NOMO-1 treated with DMSO at 0.1 percent for 48 hours (cell line): ENCODE measurements at regions not wholly inside any gene's neighbourhood (a gene's known extent, or its start where the extent isn't known, plus 50 kb on each side); places are given as distances from the start of the nearest gene placed in this dataset.
"Not testable (repeated sequence)": the region's sequence is repeated elsewhere in the genome, so short reads cannot be mapped to it uniquely, and the experiment has no call there.

Experiments used
- DNase-seq: peaks from one replicate; lab custom pipeline; 2025; ENCODE audit not compliant: unreplicated experiment; lab: John Stamatoyannopoulos, UW

- DNase-seq, result no peak
Measured at GRCh38 chr6:112923940-112924587, 576.9 kb downstream of the RFPL4B start.

GRCh38 chr6:112925702-112926101, 578.6 kb downstream of the RFPL4B start:
- no peak for DNase-seq

GRCh38 chr6:112927641-112928320, 580.7 kb downstream of the RFPL4B start:
- no peak for DNase-seq

- no peak for DNase-seq
Measured at GRCh38 chr6:112929641-112930040, 582.5 kb downstream of the RFPL4B start.

- DNase-seq, result no peak
Measured at GRCh38 chr6:112931832-112932231, 584.7 kb downstream of the RFPL4B start.

- DNase-seq, result no peak
Measured at GRCh38 chr6:112933947-112934346, 586.8 kb downstream of the RFPL4B start.

GRCh38 chr6:112934433-112935327, 587.5 kb downstream of the RFPL4B start:
- no peak for DNase-seq

- no peak for DNase-seq
Measured at GRCh38 chr6:112935402-112936078, 588.4 kb downstream of the RFPL4B start.

- DNase-seq, result no peak
Measured at GRCh38 chr6:112936079-112936472, 588.9 kb downstream of the RFPL4B start.

- no peak for DNase-seq
Measured at GRCh38 chr6:112936504-112936903, 589.4 kb downstream of the RFPL4B start.

- not testable (repeated sequence) for DNase-seq
Measured at GRCh38 chr6:112937690-112938089, 590.6 kb downstream of the RFPL4B start.

GRCh38 chr6:112938650-112939049, 591.5 kb downstream of the RFPL4B start:
- DNase-seq, result no peak

GRCh38 chr6:112939563-112939962, 592.4 kb downstream of the RFPL4B start:
- DNase-seq, result no peak

- DNase-seq, result no peak
Measured at GRCh38 chr6:112941613-112942012, 594.5 kb downstream of the RFPL4B start.

- no peak for DNase-seq
Measured at GRCh38 chr6:112946051-112946450, 598.9 kb downstream of the RFPL4B start.

GRCh38 chr6:112947507-112947906, 600.4 kb downstream of the RFPL4B start:
- no peak for DNase-seq

- no peak for DNase-seq
Measured at GRCh38 chr6:112951829-112952228, 604.7 kb downstream of the RFPL4B start.

- DNase-seq, result not testable (repeated sequence)
Measured at GRCh38 chr6:112955743-112956142, 608.6 kb downstream of the RFPL4B start.

GRCh38 chr6:112956696-112957535, 609.8 kb downstream of the RFPL4B start:
- DNase-seq, result no peak

GRCh38 chr6:112957536-112957916, 610.4 kb downstream of the RFPL4B start:
- no peak for DNase-seq
